K562 (cell line): ENCODE measurements at regions not wholly inside any gene's neighbourhood (a gene's known extent, or its start where the extent isn't known, plus 50 kb on each side); places are given as distances from the start of the nearest gene placed in this dataset.
"Not testable (repeated sequence)": the region's sequence is repeated elsewhere in the genome, so short reads cannot be mapped to it uniquely, and the experiment has no call there.

ENCODE experiments used
- ATAC-seq: fragments of 200-7000 bp; cut with Tn5 transposase; 3 replicates; pipeline ENCODE4 v1.9.1; 2020; ENCODE audit warnings: moderate library complexity
- BruUV-seq: library from RNA; stranded (reverse); fragments of 400-500 nt; replicated peaks from 2 replicates; lab custom pipeline; 2021; lab: Mats Ljungman, UMichigan
- CTCF ChIA-PET: fragments of 300-600 bp; formaldehyde crosslinking; extraction: SDS; loops from one replicate; lab custom pipeline; 2021; ENCODE audit warnings: low intra/inter-chr PET ratio; lab: Yijun Ruan, JAX
- POLR2A ChIA-PET: fragments of 300-600, 350-650 bp; sonication (Branson Sonifier 250); formaldehyde crosslinking; extraction: SDS; loops from one replicate; lab custom pipeline; 2021; ENCODE audit warnings: antibody characterized with exemption, inconsistent platforms; lab: Yijun Ruan, JAX
- DNase-seq, 4 experiments: peaks; one replicate each; pipeline versions ENCODE4 v3.0.0 to v3.0.0-alpha.2; 2011 to 2018; ENCODE audit warnings: low spot score in 3 of 4, mixed read lengths in 3 of 4; ENCODE audit errors: extremely low read depth in 1 of 4
- FAIRE-seq: peaks from 2 replicates; lab custom pipeline; 2011; peaks lifted over from hg19 to GRCh38; lab: Jason Lieb, UNC
- H2AFZ ChIP-seq: 2 replicates; pipeline ENCODE4 v1.6.0; 2011; ENCODE audit warnings: low read depth, low read length, control low read depth, inconsistent platforms
- H3K27ac ChIP-seq: fragments of 200-600 bp; 3 replicates; pipeline ENCODE4 v1.8.0; 2011; ENCODE audit warnings: low read depth, mild to moderate bottlenecking, control low read depth, inconsistent platforms, low read length, moderate library complexity, mixed read lengths; ENCODE audit errors: extremely low read depth
- H3K27me3 ChIP-seq, 2 experiments: fragments of 300-600 bp in 1 of 2; 2 replicates in 1 of 2; 3 replicates in 1 of 2; pipeline versions ENCODE4 v1.6.0 to v1.8.0; 2011; ENCODE audit warnings: inconsistent platforms in 2 of 2, low read length in 2 of 2, mild to moderate bottlenecking in 1 of 2, mixed read lengths in 1 of 2, moderate library complexity in 1 of 2; ENCODE audit not compliant: control insufficient read depth in 2 of 2, insufficient read depth in 2 of 2
- H3K36me3 ChIP-seq: fragments of 300-600 bp; 3 replicates; pipeline ENCODE4 v1.8.0; 2011; ENCODE audit warnings: mild to moderate bottlenecking, low read length, inconsistent platforms; ENCODE audit not compliant: control insufficient read depth, insufficient read depth
- H3K4me1 ChIP-seq, 2 experiments: fragments of 200-600 bp in 1 of 2; replicated peaks in 1 of 2; 2 replicates in 1 of 2; 3 replicates in 1 of 2; pipeline versions ENCODE4 v1.5.1 to v1.8.0; 2011; ENCODE audit warnings: inconsistent platforms in 2 of 2, low read length in 2 of 2, mild to moderate bottlenecking in 1 of 2, mixed read lengths in 1 of 2, moderate library complexity in 1 of 2; ENCODE audit not compliant: control insufficient read depth in 2 of 2, insufficient read depth in 2 of 2
- H3K4me2 ChIP-seq: 2 replicates; pipeline ENCODE4 v1.6.1; 2011; ENCODE audit warnings: low read length, control low read depth, inconsistent platforms, mixed read lengths; ENCODE audit not compliant: insufficient read depth
- H3K4me3 ChIP-seq: fragments of 200-600 bp; sonication (generic), shearing (Covaris generic); 2 replicates; pipeline ENCODE4 v1.5.1; 2016; ENCODE audit warnings: control low read depth, inconsistent platforms
- H3K79me2 ChIP-seq: fragments of 200-600 bp; 3 replicates; pipeline ENCODE4 v1.8.0; 2011; ENCODE audit warnings: low read length, inconsistent platforms; ENCODE audit not compliant: control insufficient read depth, insufficient read depth
- H3K9ac ChIP-seq, 2 experiments: 2 replicates each; pipeline versions ENCODE4 v1.6.0 to v1.6.1; 2011; ENCODE audit warnings: low read depth in 2 of 2, low read length in 2 of 2, control low read depth in 1 of 2, inconsistent platforms in 1 of 2, mild to moderate bottlenecking in 1 of 2, mixed read lengths in 1 of 2; ENCODE audit not compliant: insufficient read depth in 1 of 2
- H3K9me1 ChIP-seq: one replicate; pipeline ENCODE4 v1.6.0; 2011; ENCODE audit warnings: inconsistent platforms, mild to moderate bottlenecking, low read length, moderate library complexity; ENCODE audit not compliant: control insufficient read depth, insufficient read depth
- H3K9me3 ChIP-seq: replicated peaks from 2 replicates; pipeline ENCODE4 v1.5.1; 2011; ENCODE audit warnings: low read depth, low read length, inconsistent platforms; ENCODE audit not compliant: control insufficient read depth, insufficient read depth
- H4K20me1 ChIP-seq: replicated peaks from 2 replicates; pipeline ENCODE4 v1.6.1; 2011; ENCODE audit warnings: low read length, inconsistent platforms, mixed read lengths; ENCODE audit not compliant: control insufficient read depth, insufficient read depth
- CREB1 ChIP-seq, 2 experiments: sonication (generic) in 1 of 2; formaldehyde crosslinking in 1 of 2; IDR thresholded peaks; 2 replicates each; pipeline versions ENCODE4 v1.6.1 to v1.8.0; 2012 to 2022; ENCODE audit warnings: inconsistent platforms in 1 of 2, mild to moderate bottlenecking in 1 of 2, missing genetic modification reagents in 1 of 2, moderate library complexity in 1 of 2
- FOXA1 ChIP-seq: fragments of 450-650 bp; IDR thresholded peaks from 2 replicates; pipeline ENCODE4 v1.6.1; 2016; ENCODE audit warnings: mild to moderate bottlenecking, borderline replicate concordance
- HNRNPL ChIP-seq: fragments of 200-400 bp; formaldehyde crosslinking; IDR thresholded peaks from 2 replicates; pipeline ENCODE4 v1.6.1; 2017; ENCODE audit warnings: low read depth, mild to moderate bottlenecking, low read length
- ILF3 ChIP-seq: fragments of 450-650 bp; IDR thresholded peaks from 2 replicates; pipeline ENCODE4 v1.6.1; 2018; ENCODE audit warnings: antibody characterized with exemption, mild to moderate bottlenecking, moderate library complexity, borderline replicate concordance
- IRF2 ChIP-seq: sonication (generic); formaldehyde crosslinking; IDR thresholded peaks from 2 replicates; pipeline ENCODE4 v1.8.1; 2022; ENCODE audit warnings: mild to moderate bottlenecking, missing genetic modification reagents
- KLF13 ChIP-seq: fragments of 450-650 bp; IDR thresholded peaks from 2 replicates; pipeline ENCODE4 v1.6.1; 2016; ENCODE audit warnings: missing genetic modification characterization, low read depth, mild to moderate bottlenecking, missing compliant biosample characterization, moderate library complexity, borderline replicate concordance
- MYC ChIP-seq, 2 experiments: fragments of 250-450 bp in 1 of 2; sonication (Bioruptor Pico) in 1 of 2; IDR thresholded peaks; 2 replicates each; pipeline versions ENCODE4 v1.5.1 to v1.6.1; 2012 to 2021; ENCODE audit warnings: low read depth in 2 of 2, borderline replicate concordance in 1 of 2, improper control_type of control experiment in 1 of 2, low read length in 1 of 2, mild to moderate bottlenecking in 1 of 2, moderate library complexity in 1 of 2
- NCOA1 ChIP-seq: fragments of 450-650 bp; IDR thresholded peaks from 2 replicates; pipeline ENCODE4 v1.6.1; 2016; ENCODE audit warnings: low read depth
- RUNX1 ChIP-seq: sonication (generic); IDR thresholded peaks from 2 replicates; pipeline ENCODE4 v1.6.1; 2016; ENCODE audit warnings: antibody characterized with exemption, low read depth
- ZNF133 ChIP-seq: fragments of 250-450 bp; sonication (Bioruptor Pico); IDR thresholded peaks from 2 replicates; pipeline ENCODE4 v1.4.0; 2020; ENCODE audit warnings: mild to moderate bottlenecking
- ZNF224 ChIP-seq: sonication (generic); formaldehyde crosslinking; IDR thresholded peaks from 2 replicates; pipeline ENCODE4 v1.8.0; 2022; ENCODE audit warnings: mild to moderate bottlenecking, missing genetic modification reagents
- ZNF436 ChIP-seq: fragments of 250-450, 450-650 bp; sonication (Bioruptor Pico); formaldehyde crosslinking; IDR thresholded peaks from 2 replicates; pipeline ENCODE4 v1.7.0; 2020; ENCODE audit warnings: mild to moderate bottlenecking
- ZNF507 ChIP-seq: conservative IDR thresholded peaks from 2 replicates; pipeline ENCODE4 v1.6.1; 2017; ENCODE audit warnings: missing genetic modification characterization, missing compliant biosample characterization
- WGBS: fragments of 100-300 bp; shearing (Covaris generic); methylation state at CpG from one replicate; pipeline ENCODE4 v1.1.6; 2016; ENCODE audit warnings: low coverage, mixed read lengths; ENCODE audit not compliant: insufficient coverage; ENCODE audit errors: missing lambda C conversion rate; 5-methylcytosine and 5-hydroxymethylcytosine counted together
- in situ Hi-C: fragments of 300-500 bp; cut with MboI; formaldehyde crosslinking; loops from 4 replicates; pipeline ENCODE4 v1.15.0; 2018; ENCODE audit warnings: inconsistent platforms, mixed read lengths
- intact Hi-C: fragments of 100-400 bp; cut with micrococcal nuclease; formaldehyde crosslinking; loops from 2 replicates; pipeline ENCODE4 v1.14.2; 2022
- TF ChIP-seq, protein P1 (sequence below): fragments of 450-650 bp; IDR thresholded peaks from 2 replicates; pipeline ENCODE4 v1.6.1; 2016; ENCODE audit warnings: low read depth, mild to moderate bottlenecking, moderate library complexity

DNA sequence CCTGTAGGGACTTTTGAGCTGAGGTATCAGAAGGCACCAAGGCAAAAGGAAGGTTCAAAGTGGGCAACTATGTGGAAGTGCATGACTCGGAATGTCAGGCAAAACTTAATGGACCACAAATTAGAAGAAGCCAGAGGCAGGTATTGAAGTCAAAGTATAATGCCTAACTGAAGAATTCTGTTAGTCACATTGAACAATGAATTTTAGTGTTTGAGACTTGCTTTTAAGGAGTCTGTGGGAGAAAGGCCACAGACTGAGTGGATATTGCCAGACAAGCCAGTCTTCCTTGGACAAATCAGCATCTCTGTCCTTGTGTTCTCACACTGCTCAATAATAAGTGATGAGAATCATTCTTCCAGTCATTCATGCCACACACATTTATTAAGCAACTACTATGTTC, 498.9 kb downstream of the STK39 start (continued):
- TF ChIP-seq MYC (IDR thresholded peaks at IDR 0.05; ENCODE audit: low read depth, low read length) (no peak), MYC (CRISPR knock-in tag; IDR thresholded peaks at IDR 0.05; ENCODE audit: borderline replicate concordance, low read depth) (no peak)

DNA sequence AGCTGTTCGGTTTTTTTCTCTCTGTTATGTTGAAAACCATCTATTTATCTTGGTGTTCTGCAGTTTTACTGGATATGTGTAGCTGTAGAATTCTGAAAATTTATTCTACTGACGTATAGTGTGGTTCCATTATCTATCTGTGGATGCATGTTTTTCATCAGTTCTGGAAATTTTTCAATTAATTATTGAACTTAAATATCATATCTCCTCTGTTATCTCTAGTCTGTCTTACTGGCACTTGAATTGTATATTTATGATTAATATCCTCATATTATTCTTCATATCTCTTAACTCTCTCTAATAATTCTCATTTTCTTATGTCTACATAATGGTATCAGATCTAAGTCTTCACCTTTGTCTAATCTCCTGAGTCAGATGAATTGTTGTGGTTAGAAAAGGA, 501.7 kb downstream of the STK39 start:
- Histone ChIP-seq H3K27me3 (no peaks in the 10 kb centered on the region), H3K27ac (no peak overlapping the region), H3K36me3 (no peaks in the 10 kb centered on the region), H3K9me1 (no peaks in the 10 kb centered on the region), H3K4me2 (no peak overlapping the region), H3K9ac (no peak overlapping the region)
- TF ChIP-seq CREB1 (IDR thresholded peaks at IDR 0.05) (no peak), CREB1 (CRISPR knock-in tag; IDR thresholded peaks at IDR 0.05) (no peak), ILF3 (no peak), ZNF436 (no peak), ZNF507 (tag) (no peak), NCOA1 (no peak), ZNF224 (CRISPR knock-in tag) (no peak), RUNX1 (no peak), KLF13 (tag) (no peak), IRF2 (CRISPR knock-in tag) (no peak), HNRNPL (no peak), FOXA1 (no peak), ZNF133 (CRISPR knock-in tag) (no peak)
- TF ChIP-seq, protein P1, sequence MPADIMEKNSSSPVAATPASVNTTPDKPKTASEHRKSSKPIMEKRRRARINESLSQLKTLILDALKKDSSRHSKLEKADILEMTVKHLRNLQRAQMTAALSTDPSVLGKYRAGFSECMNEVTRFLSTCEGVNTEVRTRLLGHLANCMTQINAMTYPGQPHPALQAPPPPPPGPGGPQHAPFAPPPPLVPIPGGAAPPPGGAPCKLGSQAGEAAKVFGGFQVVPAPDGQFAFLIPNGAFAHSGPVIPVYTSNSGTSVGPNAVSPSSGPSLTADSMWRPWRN, result no peak
- TF ChIP-seq, all 486 proteins: peak for 0
- no peak for DNase-seq
- H3K4me3 ChIP-seq, result no peak overlapping the region
- H3K79me2 ChIP-seq, result no peaks in the 10 kb centered on the region
- H2AFZ ChIP-seq, result no peak overlapping the region
- 3% methylated on average over 2 of the region's 2 CpGs for WGBS
- BruUV-seq, result no TSS peak
- H3K4me1 ChIP-seq, result no peaks in the 10 kb centered on the region
- intact Hi-C loops, result no loop called here
- POLR2A ChIA-PET, result no interaction called here
- no peak for FAIRE-seq
- CTCF ChIA-PET, result no interaction called here
- H3K9me3 ChIP-seq, result no peaks in the 10 kb centered on the region
- ATAC-seq, result no peak
- H4K20me1 ChIP-seq, result no peaks in the 10 kb centered on the region
- in situ Hi-C loops, result no loop called here

DNA sequence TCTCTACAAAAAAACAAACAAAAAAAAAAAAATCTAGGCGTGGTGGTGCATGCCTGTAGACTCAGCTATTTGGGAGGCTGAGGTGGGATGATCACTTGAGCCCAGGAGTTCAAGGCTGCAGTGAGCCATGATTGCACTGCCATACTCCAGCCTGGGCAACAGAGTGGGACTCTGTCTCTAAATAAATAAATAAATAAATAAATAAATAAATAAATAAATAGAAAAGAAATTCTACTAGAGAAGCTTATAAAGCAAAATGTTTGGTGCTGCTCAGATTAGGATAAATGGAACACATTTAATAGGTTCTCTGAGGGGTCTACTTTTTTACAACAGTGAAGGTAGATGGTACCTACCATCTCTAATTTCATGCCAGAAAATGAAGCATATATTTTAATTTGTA, 507.5 kb downstream of the STK39 start:
- CTCF ChIA-PET, DNase-seq, POLR2A ChIA-PET, H3K27me3 ChIP-seq, H3K4me1 ChIP-seq, H3K4me2 ChIP-seq, H2AFZ ChIP-seq, H3K9ac ChIP-seq, in situ Hi-C loops, H3K9me1 ChIP-seq, BruUV-seq, H3K27ac ChIP-seq, H3K79me2 ChIP-seq, H3K36me3 ChIP-seq, H3K4me3 ChIP-seq, intact Hi-C loops, H3K9me3 ChIP-seq, ATAC-seq, H4K20me1 ChIP-seq, FAIRE-seq: not testable (repeated sequence)
- WGBS, result 5% methylated on average over 1 of the region's 1 CpG
